Hepatocyte (in vitro differentiated cells): ENCODE measurements at regions not wholly inside any gene's neighbourhood (a gene's known extent, or its start where the extent isn't known, plus 50 kb on each side); places are given as distances from the start of the nearest gene placed in this dataset.

ENCODE experiments used
- DNase-seq: peaks from one replicate; pipeline ENCODE4 v3.0.0-alpha.2; 2016; ENCODE audit warnings: low spot score
- H2AFZ ChIP-seq: fragments of 200-600 bp; sonication (generic); 2 replicates; pipeline ENCODE4 v1.6.0; 2016; ENCODE audit warnings: antibody characterized with exemption, mild to moderate bottlenecking
- H3K27ac ChIP-seq: fragments of 200-600 bp; sonication (generic); 2 replicates; pipeline ENCODE4 v1.5.1; 2016; ENCODE audit warnings: mild to moderate bottlenecking
- H3K27me3 ChIP-seq: fragments of 200-600 bp; sonication (generic); 2 replicates; pipeline ENCODE4 v1.6.1; 2016
- H3K36me3 ChIP-seq: fragments of 200-600 bp; sonication (generic); replicated peaks from 2 replicates; pipeline ENCODE4 v1.5.1; 2016; ENCODE audit warnings: low read depth; ENCODE audit not compliant: insufficient read depth
- H3K4me1 ChIP-seq: fragments of 200-600 bp; sonication (generic); 2 replicates; pipeline ENCODE4 v1.5.1; 2016; ENCODE audit warnings: mild to moderate bottlenecking, moderate library complexity; ENCODE audit not compliant: insufficient read depth
- H3K4me2 ChIP-seq: fragments of 200-600 bp; sonication (generic); 2 replicates; pipeline ENCODE4 v1.6.0; 2016
- H3K4me3 ChIP-seq: fragments of 200-600 bp; sonication (generic); 2 replicates; pipeline ENCODE4 v1.5.1; 2016; ENCODE audit warnings: mild to moderate bottlenecking
- H3K79me2 ChIP-seq: fragments of 200-600 bp; sonication (generic); 2 replicates; pipeline ENCODE4 v1.6.0; 2017; ENCODE audit warnings: mild to moderate bottlenecking
- H3K9me2 ChIP-seq: fragments of 200-600 bp; sonication (generic); replicated peaks from 2 replicates; pipeline ENCODE4 v1.6.0; 2017; ENCODE audit warnings: mild to moderate bottlenecking; ENCODE audit not compliant: insufficient read depth
- H3K9me3 ChIP-seq: fragments of 200-600 bp; sonication (generic); 2 replicates; pipeline ENCODE4 v1.5.1; 2016; ENCODE audit warnings: low read depth, mild to moderate bottlenecking
- H4K20me1 ChIP-seq: fragments of 200-600 bp; sonication (generic); 2 replicates; pipeline ENCODE4 v1.6.0; 2016; ENCODE audit warnings: mild to moderate bottlenecking; ENCODE audit not compliant: insufficient read depth, poor library complexity, severe bottlenecking
- EZH2 ChIP-seq: fragments of 200-600 bp; sonication (generic); IDR thresholded peaks from 2 replicates; pipeline ENCODE4 v1.6.1; 2016; ENCODE audit warnings: antibody characterized with exemption, mild to moderate bottlenecking, borderline replicate concordance
- EZH2phosphoT487 ChIP-seq: fragments of 200-600 bp; sonication (generic); IDR thresholded peaks from one replicate; pipeline ENCODE4 v1.6.1; 2018; ENCODE audit warnings: antibody characterized with exemption, mild to moderate bottlenecking, low read depth, moderate library complexity; ENCODE audit not compliant: unreplicated experiment, severe bottlenecking
- WGBS: methylation state at CpG from one replicate; pipeline ENCODE4 v1.1.6; 2016; ENCODE audit warnings: low lambda C conversion rate; ENCODE audit errors: missing lambda C conversion rate; 5-methylcytosine and 5-hydroxymethylcytosine counted together
- TF ChIP-seq, protein P1 (sequence below): fragments of 200-600 bp; sonication (generic); IDR thresholded peaks from 2 replicates; pipeline ENCODE4 v1.5.1; 2016; ENCODE audit warnings: antibody characterized with exemption, mild to moderate bottlenecking; ENCODE audit not compliant: poor library complexity

DNA sequence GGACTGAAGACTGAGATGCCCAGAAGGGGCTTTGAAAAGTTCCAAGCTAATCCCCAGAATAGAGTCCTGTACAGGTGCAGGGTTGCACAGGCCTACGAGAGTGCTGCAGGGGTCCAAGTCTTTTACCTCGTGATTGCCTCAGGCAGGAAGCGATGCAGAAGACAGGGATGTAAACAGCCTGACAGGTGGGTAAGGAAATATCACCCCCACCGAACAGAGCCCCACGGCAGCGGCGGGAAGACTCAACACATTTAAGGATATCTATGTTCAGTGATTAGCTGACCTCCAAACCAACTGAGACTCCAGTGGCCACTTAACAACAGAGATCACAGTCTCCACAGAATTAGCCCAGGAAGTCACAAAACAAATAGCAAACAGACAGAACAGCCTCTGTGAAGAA is 73.9 kb upstream of the VIPR2 start:
- Histone ChIP-seq H3K27me3 (no peaks in the 10 kb centered on the region), H3K79me2 (no peaks in the 10 kb centered on the region), H3K9me2 (no peaks in the 10 kb centered on the region), H2AFZ (no peak overlapping the region), H4K20me1 (no peaks in the 10 kb centered on the region), H3K36me3 (no peaks in the 10 kb centered on the region), H3K4me1 (no peaks in the 10 kb centered on the region), H3K27ac (no peak overlapping the region), H3K9me3 (no peaks in the 10 kb centered on the region), H3K4me2 (no peak overlapping the region), H3K4me3 (no peak overlapping the region)
- DNase-seq, result no peak
- WGBS, result 64% methylated on average over 7 of the region's 7 CpGs
- no peak for TF ChIP-seq EZH2
- TF ChIP-seq, protein P1, sequence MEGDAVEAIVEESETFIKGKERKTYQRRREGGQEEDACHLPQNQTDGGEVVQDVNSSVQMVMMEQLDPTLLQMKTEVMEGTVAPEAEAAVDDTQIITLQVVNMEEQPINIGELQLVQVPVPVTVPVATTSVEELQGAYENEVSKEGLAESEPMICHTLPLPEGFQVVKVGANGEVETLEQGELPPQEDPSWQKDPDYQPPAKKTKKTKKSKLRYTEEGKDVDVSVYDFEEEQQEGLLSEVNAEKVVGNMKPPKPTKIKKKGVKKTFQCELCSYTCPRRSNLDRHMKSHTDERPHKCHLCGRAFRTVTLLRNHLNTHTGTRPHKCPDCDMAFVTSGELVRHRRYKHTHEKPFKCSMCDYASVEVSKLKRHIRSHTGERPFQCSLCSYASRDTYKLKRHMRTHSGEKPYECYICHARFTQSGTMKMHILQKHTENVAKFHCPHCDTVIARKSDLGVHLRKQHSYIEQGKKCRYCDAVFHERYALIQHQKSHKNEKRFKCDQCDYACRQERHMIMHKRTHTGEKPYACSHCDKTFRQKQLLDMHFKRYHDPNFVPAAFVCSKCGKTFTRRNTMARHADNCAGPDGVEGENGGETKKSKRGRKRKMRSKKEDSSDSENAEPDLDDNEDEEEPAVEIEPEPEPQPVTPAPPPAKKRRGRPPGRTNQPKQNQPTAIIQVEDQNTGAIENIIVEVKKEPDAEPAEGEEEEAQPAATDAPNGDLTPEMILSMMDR, result no peak
- no peak for TF ChIP-seq EZH2phosphoT487

DNA sequence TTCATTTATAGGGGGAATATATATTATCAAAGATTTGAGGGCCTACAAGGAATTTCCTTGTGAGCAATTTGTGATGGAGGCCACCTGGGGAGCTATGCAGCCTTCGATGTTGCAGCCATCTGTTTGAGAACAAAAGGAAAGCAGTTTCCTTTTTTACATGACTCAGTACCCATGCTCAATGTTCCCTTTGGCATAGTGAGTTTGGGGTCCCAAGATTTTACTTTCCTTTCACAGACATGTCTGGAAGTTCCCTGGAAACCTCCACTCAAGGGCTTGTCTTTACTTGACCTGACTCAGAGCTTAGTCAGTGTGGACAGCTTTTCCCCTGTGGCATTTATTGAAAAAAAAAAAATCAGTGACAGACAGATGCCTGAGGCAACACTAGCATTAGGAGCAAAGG is 73.5 kb upstream of the VIPR2 start:
- Histone ChIP-seq H3K27me3 (no peaks in the 10 kb centered on the region), H3K4me3 (no peak overlapping the region), H3K9me2 (no peaks in the 10 kb centered on the region), H3K9me3 (no peaks in the 10 kb centered on the region), H3K79me2 (no peaks in the 10 kb centered on the region), H4K20me1 (no peaks in the 10 kb centered on the region), H3K36me3 (no peaks in the 10 kb centered on the region), H3K4me1 (no peaks in the 10 kb centered on the region), H2AFZ (no peak overlapping the region), H3K4me2 (no peak overlapping the region), H3K27ac (no peak overlapping the region)
- no peak for DNase-seq
- whole genome bisulfite sequencing, result 52% methylated on average over 1 of the region's 1 CpG
- TF ChIP-seq, protein P1, result no peak
- TF ChIP-seq EZH2, result no peak

DNA sequence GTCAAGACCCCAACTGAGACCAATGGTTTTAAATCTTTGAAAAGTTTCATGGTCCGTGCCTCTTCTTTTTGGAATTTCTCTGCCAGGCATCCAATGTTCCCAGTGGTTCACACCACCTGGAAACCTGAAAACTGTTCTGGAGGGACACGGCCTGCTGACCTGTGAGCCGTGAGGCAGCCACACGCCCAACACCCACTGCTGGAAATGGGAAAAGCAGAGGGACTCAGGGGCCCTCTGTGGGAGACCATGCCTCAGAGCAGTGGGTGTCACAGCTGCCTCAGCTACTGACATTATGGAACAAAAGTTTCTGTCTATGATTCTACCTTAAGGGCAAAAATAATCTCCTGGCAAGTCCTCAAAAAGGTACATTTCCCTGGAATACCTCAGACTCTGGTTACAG is 70.4 kb upstream of the VIPR2 start:
- H4K20me1 ChIP-seq, result no peaks in the 10 kb centered on the region

DNA sequence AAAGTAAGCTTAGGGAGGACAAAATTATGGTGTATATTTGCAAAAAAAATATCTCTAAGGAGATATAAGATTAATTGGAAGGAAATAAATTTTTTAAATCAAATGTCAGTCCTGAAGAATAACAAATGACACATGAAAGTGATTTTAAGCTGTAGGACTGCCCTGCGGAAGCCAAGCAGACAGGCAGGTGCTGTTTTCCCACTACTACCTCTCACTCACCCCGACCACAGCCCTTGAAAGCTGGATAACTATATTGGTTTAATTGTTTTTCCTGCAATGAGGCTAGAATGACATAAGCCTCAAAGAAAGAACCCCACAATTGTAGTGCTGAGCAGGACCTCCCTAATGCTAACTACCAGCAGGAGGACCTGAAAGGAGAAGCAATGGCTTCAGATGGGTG is 68.6 kb upstream of the VIPR2 start:
- WGBS, result 86% methylated on average over 2 of the region's 2 CpGs
- Histone ChIP-seq H3K9me3 (no peaks in the 10 kb centered on the region), H3K4me3 (no peak overlapping the region), H3K9me2 (no peaks in the 10 kb centered on the region), H3K27me3 (no peaks in the 10 kb centered on the region), H3K27ac (no peak overlapping the region), H3K4me2 (no peak overlapping the region), H3K79me2 (no peaks in the 10 kb centered on the region), H3K4me1 (no peaks in the 10 kb centered on the region), H2AFZ (no peak overlapping the region), H4K20me1 (no peaks in the 10 kb centered on the region), H3K36me3 (no peaks in the 10 kb centered on the region)
- TF ChIP-seq, protein P1, result no peak
- TF ChIP-seq EZH2, result no peak
- TF ChIP-seq EZH2phosphoT487, result no peak
- DNase-seq, result no peak

More for the DNA sequence above, 70.4 kb upstream of the VIPR2 start:
- TF ChIP-seq, protein P1, result no peak
- no peak for TF ChIP-seq EZH2phosphoT487
- Histone ChIP-seq H3K79me2 (no peaks in the 10 kb centered on the region), H3K9me2 (no peaks in the 10 kb centered on the region), H3K27me3 (no peaks in the 10 kb centered on the region), H2AFZ (no peak overlapping the region), H3K9me3 (no peaks in the 10 kb centered on the region), H3K27ac (no peak overlapping the region), H3K4me1 (no peaks in the 10 kb centered on the region), H3K4me3 (no peak overlapping the region), H3K4me2 (no peak overlapping the region), H3K36me3 (no peaks in the 10 kb centered on the region)
- WGBS, result 84% methylated on average over 4 of the region's 4 CpGs
- no peak for DNase-seq
